GM21737 (cell line): ENCODE measurements at regions not wholly inside any gene's neighbourhood (a gene's known extent, or its start where the extent isn't known, plus 50 kb on each side); places are given as distances from the start of the nearest gene placed in this dataset.

Source experiments
- ATAC-seq: cut with Tn5 transposase; IDR thresholded peaks from one replicate; pipeline ENCODE4 v1.9.1; 2021; ENCODE audit warnings: mild to moderate bottlenecking, moderate library complexity; ENCODE audit not compliant: unreplicated experiment

DNA sequence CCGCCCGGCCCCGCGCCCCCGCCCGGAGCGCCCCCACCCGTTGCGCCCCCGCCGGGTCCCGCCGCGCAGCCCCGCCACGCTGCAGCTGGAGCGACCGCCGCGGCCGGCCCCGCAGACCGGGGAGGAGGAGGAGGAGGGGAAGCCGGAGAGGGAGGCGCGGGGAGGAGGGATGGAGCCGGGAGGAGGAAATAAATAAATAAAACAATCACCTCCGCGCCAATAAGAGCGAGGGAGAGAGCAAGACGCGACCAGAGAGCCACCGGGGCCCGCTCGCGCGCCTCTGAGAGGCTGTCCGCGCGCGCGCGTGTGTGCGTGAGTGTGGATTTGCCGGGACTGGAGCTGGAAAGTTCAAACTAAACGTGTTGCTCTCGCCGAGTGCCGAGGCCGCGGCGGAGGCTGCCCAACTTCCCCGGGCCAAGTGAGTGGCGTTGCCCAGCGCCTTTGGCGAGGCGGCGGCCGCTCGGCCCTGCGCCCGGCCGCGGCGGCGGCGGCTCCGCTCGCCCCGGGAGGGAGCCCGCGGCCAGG lies 2184.4 kb upstream of the TENM3 start:
- peak; percentile 30 for ATAC-seq

DNA sequence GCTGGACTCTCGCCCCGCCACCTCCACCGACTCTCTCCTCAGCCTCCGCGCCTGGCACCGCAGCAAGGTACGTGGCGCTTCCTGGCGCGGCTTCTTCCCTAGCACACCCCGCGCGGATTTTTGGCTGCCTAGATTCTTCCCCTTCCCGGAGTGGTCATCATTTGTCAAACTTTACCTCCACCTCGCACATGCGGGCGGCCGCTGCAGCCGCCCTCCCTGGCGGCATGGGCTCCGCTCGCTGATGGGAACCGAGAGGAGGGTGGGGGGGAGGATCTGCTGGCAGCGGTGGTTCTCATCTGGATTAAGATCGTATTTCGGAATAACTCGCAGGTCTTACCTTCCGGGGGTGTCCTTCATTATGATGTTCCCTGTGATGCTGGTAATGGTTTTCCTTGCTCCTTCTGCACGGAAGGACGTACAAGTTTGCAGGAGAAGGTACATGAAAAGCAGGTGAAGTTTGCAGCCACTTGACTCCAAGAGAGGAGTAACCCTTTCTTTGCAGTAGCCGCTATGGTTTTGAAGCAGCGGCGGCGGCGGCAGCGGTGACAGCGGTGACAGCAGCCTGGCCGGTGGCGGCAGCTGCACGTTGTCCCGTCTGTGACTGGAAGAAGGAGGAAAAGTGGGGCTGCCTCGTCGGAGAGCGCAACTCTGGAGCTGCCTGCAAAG lies 2183.9 kb upstream of the TENM3 start:
- peak; percentile 25 for ATAC-seq

- ATAC-seq, result no peak
These were observed 2182.9 kb upstream of the TENM3 start for GRCh38 chr4:180060159-180060889.

GRCh38 chr4:180081072-180081471 lies 2162.1 kb upstream of the TENM3 start:
- no peak for ATAC-seq

- ATAC-seq, result no peak
These were observed 2158.6 kb upstream of the TENM3 start for GRCh38 chr4:180084561-180084960.

DNA sequence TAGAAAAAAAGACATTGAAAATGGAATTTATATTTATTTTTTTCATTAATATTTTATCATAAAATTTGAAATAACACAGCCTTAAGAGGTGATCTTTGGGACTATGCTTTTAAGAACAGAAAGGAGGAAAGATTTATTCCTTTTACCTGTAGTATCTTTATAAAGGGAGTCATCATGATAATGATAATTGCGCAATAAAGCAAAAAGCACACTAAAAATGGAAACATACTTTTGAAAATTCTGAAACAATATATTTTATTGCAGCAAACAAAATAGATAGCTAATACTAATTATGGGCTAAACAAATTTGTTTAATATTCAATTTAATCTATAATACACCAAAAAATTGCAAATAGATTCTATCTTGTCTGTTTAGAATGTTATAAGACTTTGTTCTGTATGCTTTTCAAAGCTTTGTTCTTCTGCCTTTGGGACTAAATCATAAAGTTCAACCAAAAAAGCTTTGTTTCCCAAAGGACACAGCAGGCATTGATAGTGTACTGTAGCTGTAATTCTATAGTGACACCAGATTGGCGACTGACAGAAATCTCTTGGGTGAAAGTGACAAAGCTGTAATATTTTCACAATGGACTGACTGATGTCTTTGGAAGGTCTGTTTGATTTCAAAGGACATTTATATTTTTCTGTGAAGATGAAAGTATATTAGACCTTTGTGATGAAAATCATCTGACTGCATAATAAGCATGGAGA lies 2156.6 kb upstream of the TENM3 start:
- no peak for ATAC-seq

GRCh38 chr4:180098586-180098985 lies 2144.6 kb upstream of the TENM3 start:
- ATAC-seq, result no peak

- ATAC-seq, result no peak
These were observed 2143.2 kb upstream of the TENM3 start for GRCh38 chr4:180099957-180100356.

GRCh38 chr4:180100433-180101344 lies 2142.5 kb upstream of the TENM3 start:
- ATAC-seq, result no peak

GRCh38 chr4:180101348-180102083 lies 2141.7 kb upstream of the TENM3 start:
- no peak for ATAC-seq

DNA sequence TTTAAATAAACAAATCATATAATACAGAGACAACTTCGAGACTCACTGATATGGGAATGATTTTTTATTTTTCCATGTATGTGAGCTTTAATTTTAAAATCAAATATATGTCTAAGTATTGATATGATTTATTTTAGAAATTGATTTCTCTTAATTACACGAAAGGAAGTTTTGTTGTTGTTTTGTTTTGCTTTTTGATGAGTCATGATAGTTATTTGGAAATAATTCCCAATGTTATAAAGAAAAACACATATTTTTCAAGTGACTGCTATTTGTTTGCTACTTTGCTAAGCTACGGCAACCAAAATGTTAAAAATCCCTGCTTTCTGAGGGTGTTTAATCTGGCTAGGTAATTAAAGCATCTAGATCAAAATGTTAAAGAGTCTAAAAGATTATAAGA lies 2139.4 kb upstream of the TENM3 start:
- ATAC-seq, result no peak

- ATAC-seq, result no peak
These were observed 2137.8 kb upstream of the TENM3 start for GRCh38 chr4:180105362-180105761.

GRCh38 chr4:180106122-180106521 lies 2137.1 kb upstream of the TENM3 start:
- no peak for ATAC-seq

DNA sequence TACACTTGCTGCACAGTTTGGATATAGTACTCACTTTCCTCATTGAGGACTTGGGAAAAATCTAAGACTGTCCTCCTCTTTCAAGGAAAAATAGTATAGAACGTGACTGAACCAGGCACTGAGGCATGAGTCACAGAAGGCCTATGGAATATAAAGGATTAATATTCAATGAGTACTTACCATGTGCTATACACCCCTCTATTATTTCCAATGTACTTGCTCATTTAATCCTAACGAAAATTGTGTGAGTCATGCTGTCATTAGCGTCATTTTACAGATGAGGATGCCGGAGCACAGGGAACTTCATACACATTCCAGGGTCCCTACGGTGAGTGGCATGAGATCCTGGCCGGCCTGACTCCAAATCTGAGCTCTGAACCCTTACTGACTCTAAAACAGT lies 2136.2 kb upstream of the TENM3 start:
- no peak for ATAC-seq

GRCh38 chr4:180116840-180117239 lies 2126.4 kb upstream of the TENM3 start:
- ATAC-seq, result no peak

DNA sequence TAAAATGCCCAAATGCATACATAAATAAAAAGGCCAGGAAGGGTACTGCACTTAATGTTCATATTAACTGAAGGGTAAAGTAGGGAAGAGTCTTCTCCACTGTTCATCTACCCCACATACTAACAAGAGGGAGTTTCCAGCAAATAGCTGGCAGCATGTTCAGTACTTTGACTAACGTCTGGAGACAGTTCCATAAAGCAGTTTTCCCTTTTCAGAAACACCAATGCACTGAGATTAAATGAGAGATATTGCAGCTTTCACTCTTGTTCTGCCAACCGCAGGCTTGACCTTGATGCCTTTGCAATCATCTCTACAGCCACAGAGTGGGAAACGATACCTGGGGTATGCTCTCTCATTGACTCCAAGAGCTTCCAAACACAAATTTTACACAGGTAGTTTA lies 2123.1 kb upstream of the TENM3 start:
- no peak for ATAC-seq

GRCh38 chr4:180134091-180134866 lies 2108.9 kb upstream of the TENM3 start:
- ATAC-seq, result peak; percentile 65

DNA sequence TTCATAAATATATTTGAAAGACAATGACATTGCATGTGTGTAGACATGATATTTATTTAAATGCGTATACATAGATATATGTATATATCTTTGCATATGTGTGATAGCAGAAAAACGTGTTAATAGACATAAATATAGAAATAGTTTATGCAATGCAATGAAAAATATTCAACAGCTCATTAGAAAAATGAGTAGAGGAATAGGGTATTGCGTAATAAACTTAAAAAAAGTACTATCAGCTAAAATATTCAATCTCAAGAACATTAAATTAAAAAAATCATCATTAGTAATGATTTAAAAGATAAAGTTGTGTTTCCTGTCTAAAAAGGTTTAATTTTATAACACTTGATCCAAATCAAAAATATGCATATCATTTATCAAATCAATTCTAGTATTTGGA lies 2101.5 kb upstream of the TENM3 start:
- no peak for ATAC-seq

- no peak for ATAC-seq
These were observed 2094.5 kb upstream of the TENM3 start for GRCh38 chr4:180148737-180149136.
